SK-N-SH treated with all-trans-retinoic acid at 6 μM for 48 hours (cell line): ENCODE measurements at regions not wholly inside any gene's neighbourhood (a gene's known extent, or its start where the extent isn't known, plus 50 kb on each side); places are given as distances from the start of the nearest gene placed in this dataset.

Experiments used
- BACH2 ChIP-seq: fragments of 250-450 bp; sonication (Bioruptor Pico); IDR thresholded peaks from 2 replicates; pipeline ENCODE4 v1.9.0; 2021; ENCODE audit warnings: mild to moderate bottlenecking, borderline replicate concordance
- ZC3H10 ChIP-seq: fragments of 250-450 bp; sonication (Bioruptor Pico); IDR thresholded peaks from 2 replicates; pipeline ENCODE4 v1.5.1; 2021; ENCODE audit warnings: mild to moderate bottlenecking, moderate library complexity

GRCh38 chr6:40810171-40810570 lies 223.0 kb upstream of the LRFN2 start:
- no peak for TF ChIP-seq ZC3H10 (CRISPR knock-in tag)
- TF ChIP-seq BACH2: no peak
